ENCODE measurements at regions not wholly inside any gene's neighbourhood (a gene's known extent, or its start where the extent isn't known, plus 50 kb on each side); places are given as distances from the start of the nearest gene placed in this dataset.

- TF ChIP-seq ELK4 (IDR thresholded peaks at IDR 0.05; ENCODE audit: borderline replicate concordance, low read depth, low read length), result no peak
- no peak for TF ChIP-seq ZNF10 (tag by site-specific recombination; IDR thresholded peaks at IDR 0.05)
- no peak for TF ChIP-seq ZNF660 (tag by site-specific recombination; IDR thresholded peaks at IDR 0.05)
- TF ChIP-seq PRDM1 (tag by site-specific recombination; IDR thresholded peaks at IDR 0.05), result no peak
Measured at GRCh38 chr5:1659100-1659981, 135.6 kb upstream of the LPCAT1 start.

Measured in HEK293 (cell line).